ENCODE measurements at regions not wholly inside any gene's neighbourhood (a gene's known extent, or its start where the extent isn't known, plus 50 kb on each side); places are given as distances from the start of the nearest gene placed in this dataset.
"Not testable (repeated sequence)": the region's sequence is repeated elsewhere in the genome, so short reads cannot be mapped to it uniquely, and the experiment has no call there.

DNA sequence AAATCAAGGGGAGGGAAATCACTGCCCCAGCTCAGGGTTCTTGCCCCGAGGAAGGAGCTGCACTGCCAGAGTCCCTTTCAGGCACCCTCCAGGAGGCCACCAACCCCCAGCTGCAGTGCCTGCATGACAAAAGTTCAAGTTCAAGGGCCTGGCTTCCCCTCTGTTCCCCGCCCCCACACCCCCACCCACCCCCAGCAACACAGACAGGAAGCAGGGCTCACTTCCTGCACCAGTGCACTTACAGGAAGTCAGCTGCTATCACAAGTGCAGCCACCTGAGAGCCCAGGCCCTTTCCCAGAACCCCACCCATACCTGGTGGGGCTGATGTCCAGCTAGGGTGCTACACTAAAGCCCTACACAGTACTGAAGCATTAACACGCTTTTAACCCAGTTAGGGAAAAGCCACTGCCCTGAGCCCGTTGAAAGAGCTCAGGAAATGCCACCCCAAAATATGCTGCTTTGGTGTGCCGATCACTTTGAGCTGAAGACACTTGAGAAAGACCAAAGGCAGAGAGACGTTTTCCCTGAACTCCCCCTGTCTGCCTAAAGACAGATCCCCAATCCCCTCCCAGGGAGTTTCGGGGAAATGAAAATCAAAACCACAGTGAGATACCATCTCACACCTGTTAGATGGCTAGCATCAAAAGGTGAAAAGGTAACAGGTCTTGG lies 109.9 kb upstream of the CAB39 start:
- in situ Hi-C loops (cut with HindIII; ENCODE audit: low sequenced_read_pairs), result no loop called here
- no peak for DNase-seq (ENCODE audit: low read depth)
- TF ChIP-seq, protein P1, sequence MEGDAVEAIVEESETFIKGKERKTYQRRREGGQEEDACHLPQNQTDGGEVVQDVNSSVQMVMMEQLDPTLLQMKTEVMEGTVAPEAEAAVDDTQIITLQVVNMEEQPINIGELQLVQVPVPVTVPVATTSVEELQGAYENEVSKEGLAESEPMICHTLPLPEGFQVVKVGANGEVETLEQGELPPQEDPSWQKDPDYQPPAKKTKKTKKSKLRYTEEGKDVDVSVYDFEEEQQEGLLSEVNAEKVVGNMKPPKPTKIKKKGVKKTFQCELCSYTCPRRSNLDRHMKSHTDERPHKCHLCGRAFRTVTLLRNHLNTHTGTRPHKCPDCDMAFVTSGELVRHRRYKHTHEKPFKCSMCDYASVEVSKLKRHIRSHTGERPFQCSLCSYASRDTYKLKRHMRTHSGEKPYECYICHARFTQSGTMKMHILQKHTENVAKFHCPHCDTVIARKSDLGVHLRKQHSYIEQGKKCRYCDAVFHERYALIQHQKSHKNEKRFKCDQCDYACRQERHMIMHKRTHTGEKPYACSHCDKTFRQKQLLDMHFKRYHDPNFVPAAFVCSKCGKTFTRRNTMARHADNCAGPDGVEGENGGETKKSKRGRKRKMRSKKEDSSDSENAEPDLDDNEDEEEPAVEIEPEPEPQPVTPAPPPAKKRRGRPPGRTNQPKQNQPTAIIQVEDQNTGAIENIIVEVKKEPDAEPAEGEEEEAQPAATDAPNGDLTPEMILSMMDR (IDR thresholded peaks at IDR 0.05; ENCODE audit: low read depth, low read length, missing control alignments), result no peak
- no peak overlapping the region for H3K4me3 ChIP-seq (ENCODE audit: low read depth, low read length)

- in situ Hi-C loops (cut with HindIII; ENCODE audit: low sequenced_read_pairs); DNase-seq (ENCODE audit: low read depth); H3K4me3 ChIP-seq (ENCODE audit: low read depth, low read length): not testable (repeated sequence)
These were observed 109.3 kb upstream of the CAB39 start for GRCh38 chr2:230603317-230603716.

- in situ Hi-C loops (cut with HindIII; ENCODE audit: low sequenced_read_pairs); DNase-seq (ENCODE audit: low read depth): not testable (repeated sequence)
These were observed 108.5 kb upstream of the CAB39 start for GRCh38 chr2:230604158-230604557.

GRCh38 chr2:230614040-230614439 lies 98.6 kb upstream of the CAB39 start:
- in situ Hi-C loops (cut with HindIII; ENCODE audit: low sequenced_read_pairs), result no loop called here
- no peak for DNase-seq (ENCODE audit: low read depth)
- TF ChIP-seq, protein P1 (IDR thresholded peaks at IDR 0.05; ENCODE audit: low read depth, low read length, missing control alignments), result no peak
- H3K4me3 ChIP-seq (ENCODE audit: low read depth, low read length), result no peak overlapping the region

More at GRCh38 chr2:230604158-230604557, 108.5 kb upstream of the CAB39 start:
- not testable (repeated sequence) for H3K4me3 ChIP-seq (ENCODE audit: low read depth, low read length)

DNA sequence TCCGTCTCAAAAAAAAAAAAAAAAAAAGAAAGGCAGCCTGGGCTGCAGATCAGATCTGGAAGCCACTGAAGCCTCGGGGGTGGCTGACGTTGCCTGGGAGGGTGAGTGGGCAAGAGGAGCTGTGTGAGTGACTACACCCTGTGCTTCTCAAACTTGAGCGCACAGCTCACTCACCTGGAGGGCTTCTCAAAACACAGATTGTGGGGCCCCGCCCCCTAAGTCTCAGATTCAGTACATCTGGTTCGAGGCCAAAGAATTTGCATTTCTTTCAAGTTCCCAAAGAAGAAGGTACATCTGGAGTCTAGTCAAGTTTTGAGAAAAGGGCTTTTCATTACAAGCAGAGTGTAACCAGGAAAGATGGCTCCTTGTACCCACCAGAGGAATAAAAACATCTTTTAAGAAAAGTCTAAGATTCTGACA lies 97.7 kb upstream of the CAB39 start:
- in situ Hi-C loops (cut with HindIII; ENCODE audit: low sequenced_read_pairs), result no loop called here

GRCh38 chr2:230617256-230617706 lies 95.4 kb upstream of the CAB39 start:
- in situ Hi-C loops (cut with HindIII; ENCODE audit: low sequenced_read_pairs); H3K4me3 ChIP-seq (ENCODE audit: low read depth, low read length); DNase-seq (ENCODE audit: low read depth): not testable (repeated sequence)

More for the DNA sequence above, 97.7 kb upstream of the CAB39 start:
- no peak for DNase-seq (ENCODE audit: low read depth)
- H3K4me3 ChIP-seq (ENCODE audit: low read depth, low read length), result no peak overlapping the region
- TF ChIP-seq, protein P1 (IDR thresholded peaks at IDR 0.05; ENCODE audit: low read depth, low read length, missing control alignments), result no peak

GRCh38 chr2:230619491-230619890 lies 93.2 kb upstream of the CAB39 start:
- no peak for DNase-seq (ENCODE audit: low read depth)
- H3K4me3 ChIP-seq (ENCODE audit: low read depth, low read length), result no peak overlapping the region
- in situ Hi-C loops (cut with HindIII; ENCODE audit: low sequenced_read_pairs), result no loop called here
- TF ChIP-seq, protein P1 (IDR thresholded peaks at IDR 0.05; ENCODE audit: low read depth, low read length, missing control alignments), result no peak

DNA sequence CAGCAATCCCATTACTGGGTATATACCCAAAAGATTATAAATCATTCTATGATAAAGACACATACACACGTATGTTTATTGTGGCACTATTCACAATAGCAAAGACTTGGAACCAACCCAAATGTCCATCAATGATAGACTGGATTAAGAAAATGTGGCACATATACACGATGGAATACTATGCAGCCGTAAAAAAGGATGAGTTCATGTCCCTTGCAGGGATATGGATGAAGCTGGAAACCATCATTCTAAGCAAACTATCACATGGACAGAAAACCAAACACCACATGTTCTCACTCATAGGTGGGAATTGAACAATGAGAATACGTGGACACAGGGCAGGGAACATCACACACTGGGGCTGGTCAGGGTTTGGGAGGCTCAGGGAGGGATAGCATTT lies 87.4 kb upstream of the CAB39 start:
- in situ Hi-C loops (cut with HindIII; ENCODE audit: low sequenced_read_pairs); DNase-seq (ENCODE audit: low read depth); H3K4me3 ChIP-seq (ENCODE audit: low read depth, low read length): not testable (repeated sequence)

DNA sequence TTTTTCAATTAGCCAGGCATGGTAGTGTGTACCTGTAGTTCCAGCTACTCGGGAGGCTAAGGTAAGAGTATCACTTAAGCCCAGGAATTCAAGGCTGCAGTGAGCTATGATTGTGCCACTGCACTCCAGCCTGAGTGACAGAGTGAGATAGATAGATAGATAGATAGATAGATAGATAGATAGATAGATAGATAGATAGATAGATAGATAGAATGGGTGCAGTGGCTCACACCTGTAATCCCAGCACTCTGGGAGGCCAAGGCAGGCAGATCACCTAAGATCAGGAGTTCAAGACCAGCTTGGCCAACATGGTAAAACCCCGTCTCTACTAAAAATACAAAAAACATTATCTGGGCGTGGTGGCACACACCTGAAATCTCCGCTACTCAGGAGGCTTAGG lies 85.6 kb upstream of the CAB39 start:
- in situ Hi-C loops (cut with HindIII; ENCODE audit: low sequenced_read_pairs); H3K4me3 ChIP-seq (ENCODE audit: low read depth, low read length); DNase-seq (ENCODE audit: low read depth): not testable (repeated sequence)
